ENCODE measurements at regions not wholly inside any gene's neighbourhood (a gene's known extent, or its start where the extent isn't known, plus 50 kb on each side); places are given as distances from the start of the nearest gene placed in this dataset.

GRCh38 chr4:111016416-111016815 is 393.5 kb upstream of the PITX2 start:
- intact Hi-C loops (cut with micrococcal nuclease): no loop called here
- H3K27me3 Mint-ChIP-seq (ENCODE audit: low read depth): no peaks in the 10 kb centered on the region
- no peaks in the 10 kb centered on the region for H3K36me3 Mint-ChIP-seq (ENCODE audit: low read depth)
- H3K9me3 Mint-ChIP-seq: no peaks in the 10 kb centered on the region
- no peak overlapping the region for H3K27ac Mint-ChIP-seq
- H3K4me1 Mint-ChIP-seq (ENCODE audit: low read depth): no peaks in the 10 kb centered on the region
- H3K4me3 Mint-ChIP-seq (ENCODE audit: low read depth): no peak overlapping the region
- no peak for DNase-seq (ENCODE audit: low spot score)

GRCh38 chr4:111018216-111018615 is 395.3 kb upstream of the PITX2 start:
- H3K27ac Mint-ChIP-seq: no peak overlapping the region
- H3K9me3 Mint-ChIP-seq: no peaks in the 10 kb centered on the region
- H3K27me3 Mint-ChIP-seq (ENCODE audit: low read depth): no peaks in the 10 kb centered on the region
- DNase-seq (ENCODE audit: low spot score): no peak
- intact Hi-C loops (cut with micrococcal nuclease): no loop called here
- H3K36me3 Mint-ChIP-seq (ENCODE audit: low read depth): no peaks in the 10 kb centered on the region
- H3K4me1 Mint-ChIP-seq (ENCODE audit: low read depth): no peaks in the 10 kb centered on the region
- no peak overlapping the region for H3K4me3 Mint-ChIP-seq (ENCODE audit: low read depth)

GRCh38 chr4:111020476-111020875 is 397.6 kb upstream of the PITX2 start:
- Mint-ChIP-seq H3K4me1 (ENCODE audit: low read depth) (no peaks in the 10 kb centered on the region), H3K27me3 (ENCODE audit: low read depth) (no peaks in the 10 kb centered on the region), H3K27ac (no peak overlapping the region), H3K36me3 (ENCODE audit: low read depth) (no peaks in the 10 kb centered on the region), H3K4me3 (ENCODE audit: low read depth) (no peak overlapping the region), H3K9me3 (no peaks in the 10 kb centered on the region)
- no peak for DNase-seq (ENCODE audit: low spot score)
- intact Hi-C loops (cut with micrococcal nuclease): no loop called here

DNA sequence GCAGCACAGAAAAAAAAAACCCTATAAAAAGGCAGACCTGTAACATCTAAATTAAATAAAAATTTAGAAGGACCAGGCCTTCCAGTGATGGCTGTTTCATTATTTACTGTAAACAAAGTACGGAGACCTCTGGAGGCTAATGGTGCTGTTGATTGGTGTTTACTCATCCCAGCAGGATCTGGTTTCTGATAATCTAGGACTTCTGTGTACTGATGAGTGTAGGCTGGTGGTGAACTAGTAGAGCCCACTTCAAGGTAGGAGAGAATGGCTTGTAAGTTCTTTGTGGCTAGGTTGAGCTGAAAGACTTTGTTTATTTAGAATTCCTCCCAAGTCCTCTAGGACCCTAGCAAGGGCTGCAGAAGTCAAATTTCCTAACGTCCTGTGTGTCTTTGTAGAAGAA is 398.1 kb upstream of the PITX2 start:
- Mint-ChIP-seq H3K4me1 (ENCODE audit: low read depth) (no peaks in the 10 kb centered on the region), H3K27ac (no peak overlapping the region), H3K36me3 (ENCODE audit: low read depth) (no peaks in the 10 kb centered on the region), H3K9me3 (no peaks in the 10 kb centered on the region), H3K4me3 (ENCODE audit: low read depth) (no peak overlapping the region), H3K27me3 (ENCODE audit: low read depth) (no peaks in the 10 kb centered on the region)
- no peak for DNase-seq (ENCODE audit: low spot score)
- intact Hi-C loops (cut with micrococcal nuclease): no loop called here

GRCh38 chr4:111022758-111023157 is 399.9 kb upstream of the PITX2 start:
- Mint-ChIP-seq H3K36me3 (ENCODE audit: low read depth) (no peaks in the 10 kb centered on the region), H3K27ac (no peak overlapping the region), H3K4me1 (ENCODE audit: low read depth) (no peaks in the 10 kb centered on the region), H3K9me3 (no peaks in the 10 kb centered on the region), H3K27me3 (ENCODE audit: low read depth) (no peaks in the 10 kb centered on the region), H3K4me3 (ENCODE audit: low read depth) (no peak overlapping the region)
- no peak for DNase-seq (ENCODE audit: low spot score)
- intact Hi-C loops (cut with micrococcal nuclease): no loop called here

GRCh38 chr4:111027526-111027925 is 404.6 kb upstream of the PITX2 start:
- Mint-ChIP-seq H3K4me3 (ENCODE audit: low read depth) (no peak overlapping the region), H3K4me1 (ENCODE audit: low read depth) (no peaks in the 10 kb centered on the region), H3K9me3 (no peaks in the 10 kb centered on the region), H3K27me3 (ENCODE audit: low read depth) (no peaks in the 10 kb centered on the region), H3K36me3 (ENCODE audit: low read depth) (no peaks in the 10 kb centered on the region), H3K27ac (no peak overlapping the region)
- intact Hi-C loops (cut with micrococcal nuclease): no loop called here
- no peak for DNase-seq (ENCODE audit: low spot score)

DNA sequence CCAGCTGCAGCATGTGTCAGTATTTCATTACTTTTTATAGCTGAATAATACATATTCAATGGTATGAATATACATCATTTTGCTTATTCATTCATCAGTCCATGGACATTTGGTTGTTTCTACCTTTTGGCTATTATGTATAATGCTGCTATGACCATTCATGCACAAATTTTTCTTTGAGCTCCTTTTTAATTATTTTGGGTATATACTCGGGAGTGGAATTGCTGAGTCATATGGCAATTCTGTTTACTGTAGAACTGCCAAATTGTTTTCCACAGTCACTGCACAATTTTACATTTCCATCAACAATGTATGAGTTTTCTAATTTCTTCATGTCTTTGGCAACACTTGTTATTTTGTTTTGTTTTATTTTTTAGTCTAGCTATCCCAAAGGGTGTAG is 405.9 kb upstream of the PITX2 start:
- intact Hi-C loops (cut with micrococcal nuclease): no loop called here

DNA sequence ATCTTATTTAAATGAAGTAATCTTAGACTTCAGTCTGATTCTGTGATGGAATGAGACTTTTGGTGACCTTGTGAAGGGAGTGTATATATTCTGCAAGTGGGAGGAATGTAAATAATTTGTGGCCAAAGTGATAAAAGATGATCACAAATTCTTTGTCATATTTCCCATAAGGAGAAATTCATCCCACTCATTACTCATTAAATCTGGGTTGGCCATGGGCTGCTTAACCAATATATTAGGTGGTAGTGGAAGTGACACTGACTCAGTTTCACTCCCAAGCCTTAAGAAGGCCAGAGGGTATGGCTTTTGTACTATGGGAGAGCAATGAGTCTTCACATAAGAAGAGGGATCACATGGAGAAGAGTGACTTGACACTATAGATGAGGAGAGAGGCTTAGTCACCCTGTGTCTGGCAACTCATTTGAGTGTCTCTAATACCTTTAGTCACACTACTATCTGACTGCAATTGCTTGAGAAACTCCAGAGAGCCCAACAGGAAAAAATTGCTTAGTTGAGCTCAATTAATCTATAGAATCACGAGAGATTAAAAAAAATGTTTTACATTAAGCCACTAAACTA is 408.2 kb upstream of the PITX2 start:
- no peaks in the 10 kb centered on the region for H3K27me3 Mint-ChIP-seq (ENCODE audit: low read depth)
- H3K4me1 Mint-ChIP-seq (ENCODE audit: low read depth): no peaks in the 10 kb centered on the region
- H3K36me3 Mint-ChIP-seq (ENCODE audit: low read depth): no peaks in the 10 kb centered on the region
- DNase-seq (ENCODE audit: low spot score): no peak
- H3K4me3 Mint-ChIP-seq (ENCODE audit: low read depth): no peak overlapping the region
- no peaks in the 10 kb centered on the region for H3K9me3 Mint-ChIP-seq
- intact Hi-C loops (cut with micrococcal nuclease): no loop called here
- no peak overlapping the region for H3K27ac Mint-ChIP-seq

More for the DNA sequence above, 405.9 kb upstream of the PITX2 start:
- Mint-ChIP-seq H3K27me3 (ENCODE audit: low read depth) (no peaks in the 10 kb centered on the region), H3K27ac (no peak overlapping the region), H3K4me1 (ENCODE audit: low read depth) (no peaks in the 10 kb centered on the region), H3K36me3 (ENCODE audit: low read depth) (no peaks in the 10 kb centered on the region), H3K4me3 (ENCODE audit: low read depth) (no peak overlapping the region), H3K9me3 (no peaks in the 10 kb centered on the region)
- no peak for DNase-seq (ENCODE audit: low spot score)

GRCh38 chr4:111031596-111031995 is 408.7 kb upstream of the PITX2 start:
- no peaks in the 10 kb centered on the region for H3K36me3 Mint-ChIP-seq (ENCODE audit: low read depth)
- H3K27ac Mint-ChIP-seq: no peak overlapping the region
- H3K9me3 Mint-ChIP-seq: no peaks in the 10 kb centered on the region
- H3K4me3 Mint-ChIP-seq (ENCODE audit: low read depth): no peak overlapping the region
- H3K27me3 Mint-ChIP-seq (ENCODE audit: low read depth): no peaks in the 10 kb centered on the region
- intact Hi-C loops (cut with micrococcal nuclease): no loop called here
- no peaks in the 10 kb centered on the region for H3K4me1 Mint-ChIP-seq (ENCODE audit: low read depth)
- no peak for DNase-seq (ENCODE audit: low spot score)

- no peaks in the 10 kb centered on the region for H3K4me1 Mint-ChIP-seq (ENCODE audit: low read depth)
- H3K9me3 Mint-ChIP-seq: no peaks in the 10 kb centered on the region
- no peaks in the 10 kb centered on the region for H3K36me3 Mint-ChIP-seq (ENCODE audit: low read depth)
- no peaks in the 10 kb centered on the region for H3K27me3 Mint-ChIP-seq (ENCODE audit: low read depth)
- H3K4me3 Mint-ChIP-seq (ENCODE audit: low read depth): no peak overlapping the region
- intact Hi-C loops (cut with micrococcal nuclease): no loop called here
- no peak overlapping the region for H3K27ac Mint-ChIP-seq
- no peak for DNase-seq (ENCODE audit: low spot score)
Measured at GRCh38 chr4:111037591-111038360, 414.9 kb upstream of the PITX2 start.

- H3K9me3 Mint-ChIP-seq: no peaks in the 10 kb centered on the region
- H3K36me3 Mint-ChIP-seq (ENCODE audit: low read depth): no peaks in the 10 kb centered on the region
- no peaks in the 10 kb centered on the region for H3K4me1 Mint-ChIP-seq (ENCODE audit: low read depth)
- H3K27me3 Mint-ChIP-seq (ENCODE audit: low read depth): no peaks in the 10 kb centered on the region
- no peak overlapping the region for H3K27ac Mint-ChIP-seq
- H3K4me3 Mint-ChIP-seq (ENCODE audit: low read depth): no peak overlapping the region
- no peak for DNase-seq (ENCODE audit: low spot score)
- intact Hi-C loops (cut with micrococcal nuclease): no loop called here
Measured at GRCh38 chr4:111040904-111041303, 418.0 kb upstream of the PITX2 start.

GRCh38 chr4:111043286-111043685 is 420.4 kb upstream of the PITX2 start:
- Mint-ChIP-seq H3K27me3 (ENCODE audit: low read depth) (no peaks in the 10 kb centered on the region), H3K9me3 (no peaks in the 10 kb centered on the region), H3K27ac (no peak overlapping the region), H3K36me3 (ENCODE audit: low read depth) (no peaks in the 10 kb centered on the region), H3K4me1 (ENCODE audit: low read depth) (no peaks in the 10 kb centered on the region), H3K4me3 (ENCODE audit: low read depth) (no peak overlapping the region)
- intact Hi-C loops (cut with micrococcal nuclease): no loop called here
- no peak for DNase-seq (ENCODE audit: low spot score)

DNA sequence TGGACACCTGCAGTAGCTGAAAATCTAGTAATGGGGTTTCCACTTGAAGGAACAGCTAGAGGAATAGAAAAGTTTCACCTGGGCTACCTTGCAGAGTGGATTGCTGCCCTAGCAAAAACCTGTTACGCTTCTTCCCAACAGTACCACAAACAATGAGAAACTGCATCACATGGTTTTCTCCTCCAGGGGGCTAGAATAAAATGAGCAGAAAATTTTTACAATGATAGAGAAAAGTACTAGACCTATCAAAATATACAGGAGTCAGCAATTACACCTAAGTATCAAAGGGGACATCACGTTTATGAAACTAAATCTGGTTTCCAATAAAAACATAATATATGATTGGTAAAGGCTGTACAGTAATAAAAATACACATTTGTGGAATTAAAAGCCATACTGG is 423.1 kb upstream of the PITX2 start:
- intact Hi-C loops (cut with micrococcal nuclease): no loop called here
- peaks cover 10% of the 10 kb centered on the region for H3K9me3 Mint-ChIP-seq
- H3K27me3 Mint-ChIP-seq (ENCODE audit: low read depth): no peaks in the 10 kb centered on the region
- H3K4me1 Mint-ChIP-seq (ENCODE audit: low read depth): no peaks in the 10 kb centered on the region
- H3K36me3 Mint-ChIP-seq (ENCODE audit: low read depth): no peaks in the 10 kb centered on the region
- no peak overlapping the region for H3K4me3 Mint-ChIP-seq (ENCODE audit: low read depth)
- DNase-seq (ENCODE audit: low spot score): no peak
- no peak overlapping the region for H3K27ac Mint-ChIP-seq

Data from activated T-helper 2 cell treated with anti-CD3 and anti-CD28 coated beads, Interferon-gamma antibody, Interleukin-2, Interleukin-4, amounts not matched to agents 10 μg/mL and 5 μg/mL and 100 μg/mL, durations not matched to agents 14 hours and 24 hours and 36 hours (primary cell).